GM23248 (cell line): ENCODE measurements at regions not wholly inside any gene's neighbourhood (a gene's known extent, or its start where the extent isn't known, plus 50 kb on each side); places are given as distances from the start of the nearest gene placed in this dataset.

Source experiments
- DNase-seq: peaks from one replicate; pipeline ENCODE4 v3.0.0-alpha.2; 2015
- H2AFZ ChIP-seq: fragments of 200-600 bp; sonication (generic); 2 replicates; pipeline ENCODE4 v1.6.1; 2016; ENCODE audit warnings: antibody characterized with exemption
- H3F3A ChIP-seq: fragments of 200-600 bp; sonication (generic); 2 replicates; pipeline ENCODE4 v1.6.1; 2016; ENCODE audit warnings: mild to moderate bottlenecking, antibody characterized with exemption, mixed run types; ENCODE audit not compliant: insufficient read depth
- H3K27ac ChIP-seq: fragments of 200-600 bp; sonication (generic); 2 replicates; pipeline ENCODE4 v1.5.1; 2016; ENCODE audit warnings: mild to moderate bottlenecking
- H3K27me3 ChIP-seq: fragments of 200-600 bp; sonication (generic); replicated peaks from 2 replicates; pipeline ENCODE4 v1.6.1; 2016; ENCODE audit warnings: mild to moderate bottlenecking; ENCODE audit not compliant: insufficient read depth
- H3K36me3 ChIP-seq: fragments of 200-600 bp; sonication (generic); 2 replicates; pipeline ENCODE4 v1.6.1; 2016; ENCODE audit warnings: low read depth, mild to moderate bottlenecking
- H3K4me1 ChIP-seq: fragments of 200-600 bp; sonication (generic); 2 replicates; pipeline ENCODE4 v1.6.1; 2016; ENCODE audit warnings: mild to moderate bottlenecking; ENCODE audit not compliant: insufficient read depth
- H3K4me2 ChIP-seq: fragments of 200-600 bp; sonication (generic); one replicate; pipeline ENCODE4 v1.6.1; 2016; ENCODE audit warnings: mild to moderate bottlenecking; ENCODE audit not compliant: unreplicated experiment
- H3K4me3 ChIP-seq: fragments of 200-600 bp; sonication (generic); 2 replicates; pipeline ENCODE4 v1.5.1; 2016; ENCODE audit warnings: mild to moderate bottlenecking
- H3K79me2 ChIP-seq: fragments of 200-600 bp; sonication (generic); 2 replicates; pipeline ENCODE4 v1.6.1; 2016; ENCODE audit warnings: mild to moderate bottlenecking; ENCODE audit not compliant: insufficient read depth
- H3K9ac ChIP-seq: fragments of 200-600 bp; sonication (generic); 2 replicates; pipeline ENCODE4 v1.6.1; 2016; ENCODE audit warnings: mild to moderate bottlenecking
- H3K9me2 ChIP-seq: fragments of 200-600 bp; sonication (generic); 2 replicates; pipeline ENCODE4 v1.6.1; 2016; ENCODE audit warnings: mixed run types, mild to moderate bottlenecking, moderate library complexity; ENCODE audit not compliant: insufficient read depth
- H3K9me3 ChIP-seq: fragments of 200-600 bp; sonication (generic); one replicate; pipeline ENCODE4 v1.6.1; 2017; ENCODE audit warnings: low read depth
- H4K20me1 ChIP-seq: fragments of 200-600 bp; sonication (generic); 2 replicates; pipeline ENCODE4 v1.6.0; 2016; ENCODE audit not compliant: insufficient read depth
- EZH2 ChIP-seq: fragments of 200-600 bp; sonication (generic); IDR thresholded peaks from 2 replicates; pipeline ENCODE4 v1.6.1; 2018; ENCODE audit warnings: antibody characterized with exemption, mild to moderate bottlenecking; ENCODE audit not compliant: insufficient read depth, poor library complexity, severe bottlenecking
- EZH2phosphoT487 ChIP-seq: fragments of 200-600 bp; sonication (generic); IDR thresholded peaks from 2 replicates; pipeline ENCODE4 v1.6.1; 2018; ENCODE audit warnings: antibody characterized with exemption, moderate library complexity, mild to moderate bottlenecking, low read depth; ENCODE audit not compliant: insufficient read depth
- WGBS, 2 experiments: methylation state at CpG; one replicate each; pipeline ENCODE4 v1.1.6; 2015 to 2017; ENCODE audit warnings: low lambda C conversion rate in 2 of 2, low coverage in 1 of 2; ENCODE audit errors: missing lambda C conversion rate in 2 of 2; 5-methylcytosine and 5-hydroxymethylcytosine counted together
- in situ Hi-C: fragments of 300-500 bp; cut with MboI; formaldehyde crosslinking; loops from 2 replicates; pipeline ENCODE4 v1.15.0; 2020

GRCh38 chr13:58134012-58134411, 502.5 kb downstream of the PCDH17 start:
- no peak for TF ChIP-seq EZH2phosphoT487
- TF ChIP-seq EZH2, result no peak
- H3K4me2 ChIP-seq, result no peak overlapping the region
- no peaks in the 10 kb centered on the region for H3K9me3 ChIP-seq
- no peak overlapping the region for H3K4me3 ChIP-seq
- no peak overlapping the region for H3K27ac ChIP-seq
- WGBS, 2 experiments, result 27 to 33% methylated on average over 3 of the region's 3 CpGs
- DNase-seq, result no peak
- in situ Hi-C loops, result no loop called here
- no peaks in the 10 kb centered on the region for H3K9me2 ChIP-seq
- no peak overlapping the region for H2AFZ ChIP-seq
- no peaks in the 10 kb centered on the region for H3K36me3 ChIP-seq
- no peaks in the 10 kb centered on the region for H4K20me1 ChIP-seq
- H3K27me3 ChIP-seq, result no peaks in the 10 kb centered on the region
- H3K4me1 ChIP-seq, result no peaks in the 10 kb centered on the region
- no peaks in the 10 kb centered on the region for H3K79me2 ChIP-seq
- H3K9ac ChIP-seq, result no peak overlapping the region
- no peaks in the 10 kb centered on the region for H3F3A ChIP-seq

- H4K20me1 ChIP-seq, result no peaks in the 10 kb centered on the region
- H3K4me3 ChIP-seq, result no peak overlapping the region
- no peaks in the 10 kb centered on the region for H3K27me3 ChIP-seq
- in situ Hi-C loops, result no loop called here
- H2AFZ ChIP-seq, result no peak overlapping the region
- TF ChIP-seq EZH2phosphoT487 (no peak), EZH2 (no peak)
- H3F3A ChIP-seq, result no peaks in the 10 kb centered on the region
- H3K79me2 ChIP-seq, result no peaks in the 10 kb centered on the region
- H3K9me2 ChIP-seq, result no peaks in the 10 kb centered on the region
- H3K27ac ChIP-seq, result no peak overlapping the region
- H3K36me3 ChIP-seq, result no peaks in the 10 kb centered on the region
- no peak overlapping the region for H3K4me2 ChIP-seq
- no peaks in the 10 kb centered on the region for H3K9me3 ChIP-seq
- no peaks in the 10 kb centered on the region for H3K4me1 ChIP-seq
- WGBS, 2 experiments, result 55 to 72% methylated on average over 5 of the region's 5 CpGs
- no peak for DNase-seq
- H3K9ac ChIP-seq, result no peak overlapping the region
Measured at GRCh38 chr13:58134525-58134924, 503.0 kb downstream of the PCDH17 start.

GRCh38 chr13:58142952-58143351, 511.4 kb downstream of the PCDH17 start:
- Histone ChIP-seq H3K9ac (no peak overlapping the region), H2AFZ (no peak overlapping the region), H3K27ac (no peak overlapping the region), H3K27me3 (no peaks in the 10 kb centered on the region), H3F3A (no peaks in the 10 kb centered on the region), H3K4me2 (no peak overlapping the region), H3K79me2 (no peaks in the 10 kb centered on the region), H3K9me2 (no peaks in the 10 kb centered on the region), H4K20me1 (no peaks in the 10 kb centered on the region), H3K4me1 (no peaks in the 10 kb centered on the region), H3K9me3 (no peaks in the 10 kb centered on the region), H3K4me3 (no peak overlapping the region), H3K36me3 (no peaks in the 10 kb centered on the region)
- no peak for DNase-seq
- in situ Hi-C loops, result no loop called here
- no peak for TF ChIP-seq EZH2
- no peak for TF ChIP-seq EZH2phosphoT487
- 52 to 53% methylated on average over 1 of the region's 1 CpG for WGBS, 2 experiments

GRCh38 chr13:58144616-58145015, 513.1 kb downstream of the PCDH17 start:
- TF ChIP-seq EZH2phosphoT487, result no peak
- no peaks in the 10 kb centered on the region for H3K4me1 ChIP-seq
- WGBS, 2 experiments, result 33 to 37% methylated on average over 12 of the region's 12 CpGs
- no peak overlapping the region for H3K27ac ChIP-seq
- no peak overlapping the region for H3K4me2 ChIP-seq
- H3F3A ChIP-seq, result no peaks in the 10 kb centered on the region
- H3K79me2 ChIP-seq, result no peaks in the 10 kb centered on the region
- no peaks in the 10 kb centered on the region for H3K36me3 ChIP-seq
- no peak overlapping the region for H3K4me3 ChIP-seq
- H3K27me3 ChIP-seq, result no peaks in the 10 kb centered on the region
- in situ Hi-C loops, result no loop called here
- no peak overlapping the region for H2AFZ ChIP-seq
- H3K9me3 ChIP-seq, result no peaks in the 10 kb centered on the region
- H3K9ac ChIP-seq, result no peak overlapping the region
- H3K9me2 ChIP-seq, result no peaks in the 10 kb centered on the region
- DNase-seq, result no peak
- no peaks in the 10 kb centered on the region for H4K20me1 ChIP-seq

GRCh38 chr13:58151452-58151851, 519.9 kb downstream of the PCDH17 start:
- Histone ChIP-seq H4K20me1 (no peaks in the 10 kb centered on the region), H3F3A (no peaks in the 10 kb centered on the region), H3K4me1 (no peaks in the 10 kb centered on the region), H3K27ac (no peak overlapping the region), H3K36me3 (no peaks in the 10 kb centered on the region), H2AFZ (no peak overlapping the region), H3K4me3 (no peak overlapping the region), H3K4me2 (no peak overlapping the region), H3K9ac (no peak overlapping the region), H3K27me3 (no peaks in the 10 kb centered on the region), H3K9me3 (no peaks in the 10 kb centered on the region), H3K79me2 (no peaks in the 10 kb centered on the region), H3K9me2 (no peaks in the 10 kb centered on the region)
- in situ Hi-C loops, result no loop called here
- WGBS, 2 experiments, result 0 to 5% methylated on average over 2 of the region's 2 CpGs
- no peak for TF ChIP-seq EZH2phosphoT487
- TF ChIP-seq EZH2, result no peak
- no peak for DNase-seq
